ENCODE measurements at regions not wholly inside any gene's neighbourhood (a gene's known extent, or its start where the extent isn't known, plus 50 kb on each side); places are given as distances from the start of the nearest gene placed in this dataset.

DNA sequence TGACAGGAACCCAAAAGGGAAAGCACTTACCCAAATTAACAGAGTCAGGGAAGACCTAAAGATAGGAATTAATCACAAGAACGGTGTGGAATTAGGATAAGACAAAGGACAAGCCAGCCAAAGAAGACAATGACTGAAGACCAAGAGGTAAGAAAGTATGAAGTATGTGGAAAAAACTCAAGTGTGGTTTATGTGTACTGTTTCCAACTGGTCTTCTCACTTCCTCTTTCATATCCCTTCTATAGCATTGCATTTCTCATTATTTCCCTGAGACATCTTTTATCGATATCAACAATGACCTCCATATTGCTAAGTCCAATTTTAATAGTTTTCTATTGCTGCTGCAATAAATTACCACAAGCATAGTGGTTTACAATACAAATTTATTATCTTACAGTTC is 313.5 kb upstream of the SLC39A10 start:
- H3K4me1 ChIP-seq (ENCODE audit: low read depth): no peaks in the 10 kb centered on the region
- H3K4me3 ChIP-seq: no peak overlapping the region
- H3K36me3 ChIP-seq: no peaks in the 10 kb centered on the region
- DNase-seq (ENCODE audit: low read depth in 1 of 2, low spot score in 1 of 2): no peak
- H3K27me3 ChIP-seq: no peaks in the 10 kb centered on the region
- H3K9me3 ChIP-seq (ENCODE audit: low read depth): no peaks in the 10 kb centered on the region
- no peak overlapping the region for H3K27ac ChIP-seq
- TF ChIP-seq, protein P1, sequence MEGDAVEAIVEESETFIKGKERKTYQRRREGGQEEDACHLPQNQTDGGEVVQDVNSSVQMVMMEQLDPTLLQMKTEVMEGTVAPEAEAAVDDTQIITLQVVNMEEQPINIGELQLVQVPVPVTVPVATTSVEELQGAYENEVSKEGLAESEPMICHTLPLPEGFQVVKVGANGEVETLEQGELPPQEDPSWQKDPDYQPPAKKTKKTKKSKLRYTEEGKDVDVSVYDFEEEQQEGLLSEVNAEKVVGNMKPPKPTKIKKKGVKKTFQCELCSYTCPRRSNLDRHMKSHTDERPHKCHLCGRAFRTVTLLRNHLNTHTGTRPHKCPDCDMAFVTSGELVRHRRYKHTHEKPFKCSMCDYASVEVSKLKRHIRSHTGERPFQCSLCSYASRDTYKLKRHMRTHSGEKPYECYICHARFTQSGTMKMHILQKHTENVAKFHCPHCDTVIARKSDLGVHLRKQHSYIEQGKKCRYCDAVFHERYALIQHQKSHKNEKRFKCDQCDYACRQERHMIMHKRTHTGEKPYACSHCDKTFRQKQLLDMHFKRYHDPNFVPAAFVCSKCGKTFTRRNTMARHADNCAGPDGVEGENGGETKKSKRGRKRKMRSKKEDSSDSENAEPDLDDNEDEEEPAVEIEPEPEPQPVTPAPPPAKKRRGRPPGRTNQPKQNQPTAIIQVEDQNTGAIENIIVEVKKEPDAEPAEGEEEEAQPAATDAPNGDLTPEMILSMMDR (IDR thresholded peaks at IDR 0.05; ENCODE audit: low read depth, low read length): no peak

DNA sequence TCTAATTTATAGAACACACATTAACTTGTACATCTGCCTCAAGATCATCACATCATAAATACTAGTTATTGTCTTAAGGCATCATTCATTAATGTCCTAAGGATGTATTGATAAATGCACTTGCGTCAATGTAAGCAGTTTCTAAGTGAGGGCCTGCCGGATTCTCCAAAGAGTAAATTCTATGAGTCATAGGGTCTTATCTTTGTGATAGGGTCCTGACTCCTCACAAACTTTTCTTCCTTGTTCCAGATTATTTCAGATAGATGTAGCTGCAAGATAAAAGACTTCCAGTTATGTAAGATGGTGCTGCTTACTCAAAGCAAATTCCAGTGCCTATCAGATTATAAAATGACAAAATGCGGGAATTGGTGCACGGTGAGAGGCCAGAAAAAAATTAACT is 315.0 kb upstream of the SLC39A10 start:
- Histone ChIP-seq H3K4me3 (no peak overlapping the region), H3K27me3 (no peaks in the 10 kb centered on the region), H3K4me1 (ENCODE audit: low read depth) (no peaks in the 10 kb centered on the region), H3K36me3 (no peaks in the 10 kb centered on the region), H3K9me3 (ENCODE audit: low read depth) (no peaks in the 10 kb centered on the region), H3K27ac (no peak overlapping the region)
- DNase-seq (ENCODE audit: low read depth in 1 of 2, low spot score in 1 of 2): no peak
- TF ChIP-seq, protein P1 (IDR thresholded peaks at IDR 0.05; ENCODE audit: low read depth, low read length): no peak

DNA sequence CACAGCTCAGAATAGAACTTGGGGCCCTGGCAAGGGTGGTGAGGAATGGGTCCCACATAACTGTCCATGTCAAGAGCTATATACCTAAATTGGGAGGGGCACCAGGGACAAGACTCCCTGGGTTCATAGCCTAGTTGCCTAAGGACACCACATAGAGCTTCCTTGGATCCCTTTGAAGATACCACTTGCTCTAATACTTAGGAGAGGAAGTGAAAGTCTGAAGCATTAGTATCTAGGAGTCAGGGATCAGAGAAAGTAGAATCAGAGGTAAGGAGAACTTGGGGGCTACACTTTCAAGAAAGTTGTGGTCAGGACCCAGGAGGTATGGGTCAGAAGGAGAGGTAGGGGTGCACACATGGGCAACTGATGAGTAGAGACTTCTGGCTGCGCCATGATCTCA is 318.2 kb upstream of the SLC39A10 start:
- Histone ChIP-seq H3K9me3 (ENCODE audit: low read depth) (no peaks in the 10 kb centered on the region), H3K36me3 (no peaks in the 10 kb centered on the region), H3K4me3 (no peak overlapping the region), H3K4me1 (ENCODE audit: low read depth) (no peaks in the 10 kb centered on the region), H3K27me3 (no peaks in the 10 kb centered on the region), H3K27ac (no peak overlapping the region)
- DNase-seq (ENCODE audit: low read depth in 1 of 2, low spot score in 1 of 2): no peak
- TF ChIP-seq, protein P1 (IDR thresholded peaks at IDR 0.05; ENCODE audit: low read depth, low read length): no peak

DNA sequence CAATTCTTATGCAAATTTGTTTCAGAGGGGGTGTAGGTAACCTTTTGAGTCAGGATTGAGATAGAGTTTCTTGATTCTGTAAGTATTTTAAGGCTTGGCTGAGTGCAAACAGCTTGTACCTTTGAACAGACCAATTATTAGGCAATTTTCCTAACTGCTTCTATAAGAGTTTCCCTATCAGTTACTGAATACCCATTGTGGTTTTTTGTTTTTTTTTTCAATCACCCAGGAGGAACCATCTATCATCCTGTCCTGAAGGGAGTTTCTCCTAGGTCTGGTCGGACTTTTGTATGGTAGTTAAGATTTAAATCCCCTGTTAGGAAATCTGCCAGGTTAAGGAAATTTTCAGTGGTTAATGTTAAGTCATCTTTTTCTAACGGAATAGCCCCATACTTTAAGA is 319.4 kb upstream of the SLC39A10 start:
- Histone ChIP-seq H3K27ac (no peak overlapping the region), H3K27me3 (no peaks in the 10 kb centered on the region), H3K9me3 (ENCODE audit: low read depth) (no peaks in the 10 kb centered on the region), H3K4me3 (no peak overlapping the region), H3K36me3 (no peaks in the 10 kb centered on the region), H3K4me1 (ENCODE audit: low read depth) (no peaks in the 10 kb centered on the region)
- DNase-seq (ENCODE audit: low read depth in 1 of 2, low spot score in 1 of 2): no peak
- TF ChIP-seq, protein P1 (IDR thresholded peaks at IDR 0.05; ENCODE audit: low read depth, low read length): no peak

DNA sequence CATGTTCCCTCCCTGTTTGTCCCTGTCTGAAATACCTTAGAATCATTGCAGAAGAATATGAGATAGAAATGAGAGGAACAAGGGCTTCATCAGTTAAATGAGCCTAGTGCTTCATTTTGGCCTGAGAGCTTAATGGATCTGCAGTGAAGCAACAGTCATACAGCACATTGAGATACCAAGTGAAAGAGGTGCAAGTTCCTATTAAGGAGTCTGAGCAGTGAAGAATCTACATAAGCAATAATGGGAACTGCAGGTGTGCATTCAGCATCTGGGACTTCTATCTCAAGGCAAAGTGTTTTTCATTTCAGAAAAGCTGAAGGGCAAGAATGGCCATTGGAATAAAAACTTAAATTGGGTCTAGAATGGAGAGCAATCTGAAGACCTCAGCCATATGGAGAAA is 323.2 kb upstream of the SLC39A10 start:
- H3K27me3 ChIP-seq: no peaks in the 10 kb centered on the region
- H3K4me1 ChIP-seq (ENCODE audit: low read depth): no peaks in the 10 kb centered on the region
- H3K4me3 ChIP-seq: no peak overlapping the region
- H3K36me3 ChIP-seq: no peaks in the 10 kb centered on the region
- TF ChIP-seq, protein P1 (IDR thresholded peaks at IDR 0.05; ENCODE audit: low read depth, low read length): no peak
- H3K27ac ChIP-seq: no peak overlapping the region
- H3K9me3 ChIP-seq (ENCODE audit: low read depth): no peaks in the 10 kb centered on the region
- DNase-seq (ENCODE audit: low read depth in 1 of 2, low spot score in 1 of 2): no peak

DNA sequence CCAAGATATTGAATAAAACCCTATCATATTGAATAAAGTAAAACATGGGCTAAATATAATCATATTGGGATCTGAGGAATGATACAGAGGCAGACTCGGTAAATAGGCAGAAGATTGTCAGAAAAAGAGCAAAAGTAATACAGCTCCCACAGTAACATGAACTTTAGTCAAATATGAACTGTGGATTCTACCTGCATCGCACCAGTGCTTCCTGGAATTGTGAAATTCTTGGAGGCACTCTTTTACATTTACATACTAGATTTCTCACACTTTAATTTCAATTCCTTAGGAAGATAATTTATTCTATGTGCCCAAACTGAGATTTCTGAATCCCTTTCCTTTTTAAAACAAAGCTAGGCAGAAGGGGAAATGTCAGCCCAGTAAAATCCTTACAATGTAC is 325.1 kb upstream of the SLC39A10 start:
- Histone ChIP-seq H3K27ac (no peak overlapping the region), H3K36me3 (no peaks in the 10 kb centered on the region), H3K9me3 (ENCODE audit: low read depth) (no peaks in the 10 kb centered on the region), H3K27me3 (no peaks in the 10 kb centered on the region), H3K4me1 (ENCODE audit: low read depth) (no peaks in the 10 kb centered on the region), H3K4me3 (no peak overlapping the region)
- no peak for DNase-seq (ENCODE audit: low read depth in 1 of 2, low spot score in 1 of 2)
- TF ChIP-seq, protein P1 (IDR thresholded peaks at IDR 0.05; ENCODE audit: low read depth, low read length): no peak
